GM12891 (cell line): ENCODE measurements at regions not wholly inside any gene's neighbourhood (a gene's known extent, or its start where the extent isn't known, plus 50 kb on each side); places are given as distances from the start of the nearest gene placed in this dataset.

Source experiments
- DNase-seq: peaks from one replicate; pipeline ENCODE4 v3.0.0; 2011; ENCODE audit warnings: low spot score; ENCODE audit not compliant: insufficient read length
- FAIRE-seq: peaks from 2 replicates; lab custom pipeline; 2011; peaks lifted over from hg19 to GRCh38; lab: Jason Lieb, UNC
- PAX5 ChIP-seq: IDR thresholded peaks from 2 replicates; pipeline ENCODE4 v1.6.1; 2011; ENCODE audit warnings: low read length, moderate library complexity, mild to moderate bottlenecking; ENCODE audit not compliant: insufficient read depth, severe bottlenecking
- POLR2A ChIP-seq: IDR thresholded peaks from 2 replicates; pipeline ENCODE4 v1.6.1; 2011; ENCODE audit warnings: low read depth, low read length, control low read depth
- POLR2AphosphoS5 ChIP-seq: IDR thresholded peaks from 2 replicates; pipeline ENCODE4 v1.6.1; 2011; ENCODE audit warnings: low read depth, low read length, control low read depth
- POU2F2 ChIP-seq: IDR thresholded peaks from 2 replicates; pipeline ENCODE4 v1.6.1; 2011; ENCODE audit warnings: low read depth, mild to moderate bottlenecking, control low read depth, low read length, moderate library complexity
- SPI1 ChIP-seq: IDR thresholded peaks from 2 replicates; pipeline ENCODE4 v1.6.1; 2011; ENCODE audit warnings: low read depth, low read length, control low read depth
- TAF1 ChIP-seq: IDR thresholded peaks from 2 replicates; pipeline ENCODE4 v1.6.1; 2011; ENCODE audit warnings: low read depth, low read length, control low read depth

DNA sequence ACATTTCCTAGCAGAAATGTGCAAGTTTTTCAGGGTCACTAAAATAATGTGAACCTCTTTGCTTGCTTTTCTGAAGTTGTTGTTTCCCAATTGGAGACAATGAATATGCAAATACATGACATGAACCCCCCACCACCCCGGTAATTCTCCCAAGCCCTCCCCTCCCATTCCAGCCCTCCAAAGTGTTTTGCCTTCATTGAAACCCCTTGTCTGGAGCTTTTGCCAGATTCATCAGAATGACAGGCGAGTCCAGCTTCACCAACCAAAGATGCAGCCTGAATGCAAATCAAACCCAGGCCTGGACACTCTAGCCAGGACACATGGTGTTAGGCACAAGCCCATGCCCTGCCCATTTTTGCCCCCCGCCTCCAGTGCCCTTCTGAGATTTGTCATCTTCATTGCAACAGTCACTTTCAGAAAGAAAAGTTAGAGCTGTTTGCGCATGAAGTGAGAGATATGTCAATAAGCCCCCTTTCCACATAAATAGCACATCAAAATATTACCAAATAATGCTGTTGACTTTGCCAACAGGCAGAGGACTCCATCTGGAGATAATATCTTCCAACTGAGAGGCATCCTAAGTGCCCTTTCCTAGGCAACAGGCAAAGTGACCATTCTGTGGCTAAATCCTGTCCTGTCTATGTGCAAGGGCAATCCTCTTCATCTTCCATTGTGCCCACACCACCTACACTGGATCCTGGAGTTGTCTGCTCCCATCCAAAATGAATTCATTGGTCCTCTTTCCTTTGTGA, 145.6 kb upstream of the NFIA start:
- DNase-seq: no peak
- TF ChIP-seq POLR2AphosphoS5 (no peak), PAX5 (no peak), TAF1 (no peak), POLR2A (no peak), POU2F2 (no peak), SPI1 (no peak)
- no peak for FAIRE-seq

DNA sequence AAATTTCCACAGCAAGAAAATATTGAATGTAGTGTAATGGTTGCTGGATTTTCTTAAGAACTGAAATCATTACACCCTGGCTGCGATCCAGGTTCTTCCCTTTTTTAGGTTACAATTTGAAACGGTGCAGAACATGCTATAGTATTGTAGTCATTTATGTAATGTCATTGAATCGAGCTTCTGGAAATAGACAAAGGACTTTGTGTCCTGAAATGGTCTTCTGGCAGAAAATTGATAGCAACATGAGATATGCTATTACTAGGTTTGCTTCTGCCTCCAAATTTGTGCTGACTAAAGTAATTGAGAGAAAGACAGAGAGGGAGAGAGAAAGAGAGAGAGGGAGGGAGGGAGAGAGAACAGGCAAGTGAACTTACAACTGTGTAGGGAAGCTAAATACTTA, 146.2 kb upstream of the NFIA start:
- DNase-seq (no peak), FAIRE-seq (no peak)
- TF ChIP-seq PAX5 (no peak), TAF1 (no peak), POLR2AphosphoS5 (no peak), POLR2A (no peak), POU2F2 (no peak), SPI1 (no peak)

DNA sequence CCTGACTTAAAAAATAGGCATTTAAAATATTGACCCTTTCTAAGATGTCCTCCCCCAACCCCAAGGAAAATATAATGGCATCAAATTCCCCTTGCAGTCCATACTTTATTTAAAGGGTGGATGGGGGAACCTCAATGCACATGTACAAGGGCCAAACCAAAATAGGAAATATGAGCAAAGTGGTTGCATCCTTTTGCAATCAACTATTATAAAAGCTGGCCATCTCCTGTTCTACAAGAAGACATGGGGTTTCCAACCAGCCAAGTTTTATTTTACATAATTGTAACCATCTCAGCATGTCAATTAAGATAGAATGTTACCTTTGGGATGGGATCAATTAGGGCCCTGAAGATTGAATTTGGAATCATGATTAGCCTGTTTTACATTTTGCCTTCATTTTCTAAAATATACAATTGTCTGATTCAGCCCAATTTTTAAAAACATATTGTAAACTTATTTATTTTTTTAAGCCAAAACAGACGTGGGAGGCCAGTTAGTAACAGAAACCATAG, 146.7 kb upstream of the NFIA start:
- FAIRE-seq (no peak), DNase-seq (no peak)
- TF ChIP-seq POLR2AphosphoS5: no peak
- no peak for TF ChIP-seq POU2F2
- no peak for TF ChIP-seq TAF1
- no peak for TF ChIP-seq POLR2A
- no peak for TF ChIP-seq SPI1
- no peak for TF ChIP-seq PAX5

DNA sequence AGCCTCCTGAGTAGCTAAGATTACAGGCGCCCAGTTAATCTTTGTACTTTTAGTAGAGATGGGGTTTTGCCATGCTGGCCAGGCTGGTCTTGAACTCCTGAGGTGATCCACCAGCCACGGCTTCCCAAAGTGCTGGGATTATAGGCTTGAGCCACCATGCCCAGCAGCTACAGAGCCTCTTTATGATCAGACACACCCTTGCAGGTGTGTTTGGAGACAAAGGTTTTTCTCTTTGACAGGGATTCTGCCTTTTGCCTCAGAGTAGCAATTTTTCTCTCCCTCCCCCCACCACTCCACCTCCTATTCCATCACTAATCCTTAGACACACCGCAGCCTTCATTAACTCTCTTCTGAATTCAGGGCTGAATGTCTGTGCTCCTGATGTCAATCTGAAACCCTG, 152.2 kb upstream of the NFIA start:
- TF ChIP-seq POU2F2 (no peak), PAX5 (no peak), POLR2A (no peak)
- FAIRE-seq: no peak

DNA sequence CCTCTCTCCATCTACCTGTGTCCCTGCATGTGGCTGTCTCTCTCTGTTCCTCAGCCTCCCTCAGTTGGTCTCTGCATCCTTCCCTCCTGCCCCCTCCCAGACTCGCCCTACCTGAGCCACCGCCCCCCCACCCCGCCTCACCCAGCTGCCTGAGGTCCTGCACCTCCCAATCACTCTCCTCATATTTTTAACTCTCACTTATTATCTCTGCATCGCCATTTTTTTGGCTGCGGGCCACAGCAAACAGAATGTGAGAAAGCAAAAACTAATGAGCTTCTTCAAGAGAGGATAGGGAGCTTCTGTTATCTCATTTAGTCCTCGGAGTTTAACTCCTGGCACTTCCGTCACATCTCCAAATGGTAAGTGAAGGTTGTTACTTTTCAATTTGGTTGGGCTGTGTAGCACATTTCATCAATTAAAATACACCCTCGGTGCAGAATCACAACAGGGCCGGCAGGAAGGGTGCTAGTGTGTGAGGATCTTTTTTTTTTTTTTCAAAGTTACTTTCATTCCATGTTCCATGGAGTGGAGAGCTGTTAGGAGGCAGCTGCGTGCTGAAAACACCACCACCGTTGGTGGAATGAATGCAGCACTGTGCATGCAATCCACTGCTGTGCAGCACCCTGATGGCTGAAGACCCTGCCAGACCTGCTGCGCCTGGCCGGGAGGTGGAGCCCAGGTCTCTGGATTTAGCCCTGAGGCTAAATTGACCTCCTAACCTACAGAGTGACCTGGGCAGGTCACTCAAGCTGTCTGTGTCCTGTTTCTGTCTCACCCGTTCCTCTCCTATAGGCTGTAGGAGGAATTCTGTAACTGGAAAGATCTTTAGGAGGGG, 157.2 kb upstream of the NFIA start:
- no peak for DNase-seq
- TF ChIP-seq SPI1 (no peak), POLR2A (no peak), TAF1 (no peak), POU2F2 (no peak), PAX5 (no peak), POLR2AphosphoS5 (no peak)
- no peak for FAIRE-seq

More for the DNA sequence above, 152.2 kb upstream of the NFIA start:
- no peak for DNase-seq

DNA sequence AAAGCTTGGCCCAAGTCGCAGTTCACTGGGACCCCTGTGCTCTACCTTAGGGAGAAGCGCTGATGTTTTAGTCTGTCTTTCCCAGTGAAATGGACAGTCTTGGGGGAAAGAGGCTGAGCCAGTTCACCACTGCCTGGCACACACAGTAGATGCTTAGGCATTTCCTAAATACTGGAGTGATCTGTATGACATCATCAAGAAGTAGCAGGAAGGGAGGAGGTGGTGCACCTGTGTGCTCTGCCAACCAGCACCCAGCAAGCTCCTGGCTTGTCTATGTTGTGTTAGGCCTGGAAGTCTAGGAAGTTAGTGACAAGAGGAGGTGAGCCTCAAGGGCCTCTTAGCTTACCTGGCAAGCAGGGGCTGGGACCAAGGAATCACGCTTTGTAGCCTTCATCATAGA, 158.2 kb upstream of the NFIA start:
- TF ChIP-seq POLR2AphosphoS5 (no peak), SPI1 (no peak), TAF1 (no peak)
- DNase-seq (no peak), FAIRE-seq (no peak)

DNA sequence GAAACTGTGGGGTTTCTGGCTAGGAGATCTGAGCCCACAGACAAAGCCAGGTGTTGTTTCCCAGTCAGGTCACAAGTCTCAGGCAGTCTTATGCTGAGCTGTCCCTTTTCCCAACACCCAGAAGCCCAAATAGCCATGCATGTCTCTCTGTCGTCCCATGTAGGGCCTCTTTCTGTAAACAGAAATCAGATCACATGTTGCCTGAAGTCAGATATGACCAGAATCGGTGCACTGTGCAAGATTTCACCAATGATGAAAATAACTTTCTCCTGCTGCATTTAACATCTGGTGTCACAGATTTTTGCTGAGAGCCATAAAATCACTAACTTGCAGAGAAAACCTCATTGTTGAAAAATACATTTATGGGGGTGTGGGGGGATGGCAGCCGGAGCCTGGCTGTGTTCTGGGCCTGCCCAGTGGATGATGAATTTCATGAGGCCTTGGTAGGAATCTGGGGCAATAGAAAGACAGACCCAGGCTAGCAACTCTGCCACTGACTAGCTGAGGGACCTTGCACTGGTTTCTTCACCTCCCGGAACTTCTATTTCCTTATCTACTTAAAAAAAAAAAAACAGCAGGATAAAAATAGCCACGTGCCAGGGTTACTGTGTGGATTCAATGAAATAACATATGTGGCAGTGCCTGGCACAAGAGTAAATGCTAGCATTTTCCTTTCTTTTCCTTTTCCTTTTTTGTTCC, 158.8 kb upstream of the NFIA start:
- no peak for DNase-seq
- no peak for FAIRE-seq

DNA sequence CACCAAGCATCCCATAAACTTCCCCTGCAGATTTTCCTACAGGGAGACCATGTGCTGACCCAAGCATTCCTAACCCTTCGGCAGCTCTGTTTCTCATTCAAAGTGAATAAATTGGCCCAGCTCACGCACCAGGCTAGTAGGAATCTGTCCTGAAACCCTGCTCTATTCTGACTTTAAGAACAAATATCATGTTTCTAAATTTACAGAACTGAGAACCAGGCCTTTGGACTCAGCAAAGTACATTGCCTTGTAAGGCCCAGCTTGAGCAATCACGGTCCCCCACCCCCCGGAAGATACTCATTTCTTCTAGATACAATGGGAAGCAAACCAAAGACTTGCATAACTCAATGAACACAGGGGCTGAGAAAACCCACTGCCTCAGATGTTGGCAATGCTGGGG, 160.1 kb upstream of the NFIA start:
- DNase-seq (no peak), FAIRE-seq (no peak)
- TF ChIP-seq POU2F2 (no peak), POLR2A (no peak), SPI1 (no peak), TAF1 (no peak), POLR2AphosphoS5 (no peak), PAX5 (no peak)

More for the DNA sequence above, 158.8 kb upstream of the NFIA start:
- TF ChIP-seq POLR2A: no peak
- TF ChIP-seq POLR2AphosphoS5: no peak
- TF ChIP-seq SPI1: no peak
- TF ChIP-seq PAX5: no peak
- no peak for TF ChIP-seq TAF1
- TF ChIP-seq POU2F2: no peak

DNA sequence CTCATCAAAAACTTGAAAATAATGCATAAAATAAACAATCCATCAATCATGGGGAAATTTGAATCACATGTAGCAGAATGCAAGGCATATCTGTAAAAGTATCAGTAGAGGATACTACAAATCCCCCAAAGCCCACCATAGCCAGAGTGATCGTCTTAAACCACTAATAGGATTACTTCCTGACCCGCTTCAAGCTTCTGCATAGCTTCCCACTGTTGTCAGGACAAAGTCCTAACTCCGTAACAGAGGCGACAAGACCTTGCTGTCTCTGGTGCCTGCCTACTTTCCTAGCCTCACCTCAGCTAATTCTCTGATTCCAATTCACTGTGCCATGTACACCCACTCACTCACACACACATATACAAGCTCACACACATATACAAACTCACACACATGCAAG, 161.2 kb upstream of the NFIA start:
- no peak for DNase-seq
- TF ChIP-seq PAX5: no peak
- no peak for TF ChIP-seq SPI1
- TF ChIP-seq POLR2AphosphoS5: no peak
- TF ChIP-seq POLR2A: no peak
- no peak for TF ChIP-seq POU2F2
- TF ChIP-seq TAF1: no peak
- no peak for FAIRE-seq
